Testis (tissue), 2 donors: ENCODE measurements at regions not wholly inside any gene's neighbourhood (a gene's known extent, or its start where the extent isn't known, plus 50 kb on each side); places are given as distances from the start of the nearest gene placed in this dataset.

ENCODE experiments used
- DNase-seq: peaks from one replicate; pipeline ENCODE4 v3.0.0-alpha.2; 2019
- H3K27ac ChIP-seq, 2 donors: fragments of 200-600 bp; sonication (generic); one replicate each; pipeline ENCODE4 v1.5.1; 2019
- H3K27me3 ChIP-seq: fragments of 200-600 bp; sonication (generic); one replicate; pipeline ENCODE4 v1.5.1; 2019
- H3K36me3 ChIP-seq: fragments of 200-600 bp; sonication (generic); one replicate; pipeline ENCODE4 v1.5.1; 2017; ENCODE audit warnings: low read depth; ENCODE audit errors: missing control alignments
- H3K4me1 ChIP-seq: fragments of 200-600 bp; sonication (generic); one replicate; pipeline ENCODE4 v1.5.1; 2019
- H3K4me3 ChIP-seq, 2 donors: fragments of 200-600 bp; sonication (generic); one replicate each; pipeline ENCODE4 v1.5.1; 2017 to 2019
- H3K9me3 ChIP-seq: fragments of 200-600 bp; sonication (generic); one replicate; pipeline ENCODE4 v1.5.1; 2017
- POLR2A ChIP-seq: fragments of 450-650 bp; IDR thresholded peaks from one replicate; pipeline ENCODE4 v1.6.1; 2017; ENCODE audit warnings: antibody characterized with exemption, mild to moderate bottlenecking, moderate library complexity
- WGBS, 2 donors: methylation state at CpG; one replicate each; pipeline ENCODE4 v1.1.5; 2018; 5-methylcytosine and 5-hydroxymethylcytosine counted together
- intact Hi-C: fragments of 100-400 bp; cut with DNase I; formaldehyde crosslinking; loops from one replicate; pipeline ENCODE4 v1.15.1; 2023; ENCODE audit warnings: low total_unique reads
- TF ChIP-seq, protein P1 (sequence below), 3 experiments: fragments of 450-650 bp in 2 of 3; fragments of 200-600 bp in 1 of 3; sonication (generic) in 1 of 3; IDR thresholded peaks; one replicate each; pipeline ENCODE4 v1.5.1; 2016 to 2019; ENCODE audit warnings: antibody characterized with exemption in 3 of 3, mild to moderate bottlenecking in 2 of 3, moderate library complexity in 1 of 3

GRCh38 chr10:88062798-88063472 is 199.5 kb downstream of the PTEN start:
- H3K36me3 ChIP-seq = no peaks in the 10 kb centered on the region
- H3K27me3 ChIP-seq = no peaks in the 10 kb centered on the region
- peaks cover 15% of the 10 kb centered on the region for H3K4me1 ChIP-seq
- no peak for DNase-seq
- H3K27ac ChIP-seq = peak overlapping the region in 1 of 2 donors; percentile 69
- intact Hi-C loops = no loop called here
- TF ChIP-seq, protein P1, sequence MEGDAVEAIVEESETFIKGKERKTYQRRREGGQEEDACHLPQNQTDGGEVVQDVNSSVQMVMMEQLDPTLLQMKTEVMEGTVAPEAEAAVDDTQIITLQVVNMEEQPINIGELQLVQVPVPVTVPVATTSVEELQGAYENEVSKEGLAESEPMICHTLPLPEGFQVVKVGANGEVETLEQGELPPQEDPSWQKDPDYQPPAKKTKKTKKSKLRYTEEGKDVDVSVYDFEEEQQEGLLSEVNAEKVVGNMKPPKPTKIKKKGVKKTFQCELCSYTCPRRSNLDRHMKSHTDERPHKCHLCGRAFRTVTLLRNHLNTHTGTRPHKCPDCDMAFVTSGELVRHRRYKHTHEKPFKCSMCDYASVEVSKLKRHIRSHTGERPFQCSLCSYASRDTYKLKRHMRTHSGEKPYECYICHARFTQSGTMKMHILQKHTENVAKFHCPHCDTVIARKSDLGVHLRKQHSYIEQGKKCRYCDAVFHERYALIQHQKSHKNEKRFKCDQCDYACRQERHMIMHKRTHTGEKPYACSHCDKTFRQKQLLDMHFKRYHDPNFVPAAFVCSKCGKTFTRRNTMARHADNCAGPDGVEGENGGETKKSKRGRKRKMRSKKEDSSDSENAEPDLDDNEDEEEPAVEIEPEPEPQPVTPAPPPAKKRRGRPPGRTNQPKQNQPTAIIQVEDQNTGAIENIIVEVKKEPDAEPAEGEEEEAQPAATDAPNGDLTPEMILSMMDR (IDR thresholded peaks at IDR 0.05) = no peak
- TF ChIP-seq POLR2A = no peak
- H3K4me3 ChIP-seq = no peak overlapping the region
- H3K9me3 ChIP-seq = no peaks in the 10 kb centered on the region
- WGBS, 2 donors = 30 to 44% methylated on average over 4 of the region's 4 CpGs

DNA sequence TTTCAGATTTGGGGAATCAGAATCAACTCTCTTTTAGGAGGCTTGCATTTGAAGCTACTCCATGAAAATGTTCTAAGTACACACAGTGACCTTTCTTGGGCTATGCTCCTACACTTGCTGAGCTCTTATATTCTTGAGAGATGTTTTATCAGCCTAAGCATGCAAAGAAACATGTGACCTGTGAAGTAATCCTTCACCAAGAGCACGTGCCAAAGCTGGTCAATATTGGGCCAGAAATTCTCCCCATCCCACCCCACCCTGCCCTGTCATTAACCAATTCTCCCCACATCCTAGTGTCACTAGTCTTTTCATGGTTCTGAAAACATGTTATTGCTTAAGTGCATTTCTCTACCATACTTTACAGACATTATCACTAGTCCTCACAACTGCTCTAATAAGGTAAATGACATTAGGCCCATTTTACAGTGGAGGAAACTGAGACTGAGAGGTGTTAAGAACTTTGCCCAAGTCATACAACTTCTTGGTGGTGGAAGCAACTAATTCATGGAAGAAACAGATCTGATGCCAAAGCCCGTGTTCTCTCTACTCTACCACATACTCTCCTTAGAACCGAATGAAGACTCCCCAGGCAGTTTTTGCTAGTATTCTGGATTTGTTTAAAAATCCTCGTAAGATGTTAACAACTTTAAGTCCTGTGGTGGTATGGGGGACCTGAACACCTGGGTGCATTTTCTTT is 200.6 kb downstream of the PTEN start:
- H3K4me3 ChIP-seq = no peak overlapping the region
- peaks cover 15% of the 10 kb centered on the region for H3K4me1 ChIP-seq
- intact Hi-C loops = no loop called here
- no peaks in the 10 kb centered on the region for H3K36me3 ChIP-seq
- no peaks in the 10 kb centered on the region for H3K27me3 ChIP-seq
- H3K27ac ChIP-seq = no peak overlapping the region
- DNase-seq = no peak
- TF ChIP-seq, protein P1 (IDR thresholded peaks at IDR 0.05) = no peak
- TF ChIP-seq POLR2A = no peak
- 49 to 50% methylated on average over 4 of the region's 4 CpGs for WGBS, 2 donors
- H3K9me3 ChIP-seq = no peaks in the 10 kb centered on the region

- H3K4me1 ChIP-seq = peaks cover 15% of the 10 kb centered on the region
- no peak for TF ChIP-seq POLR2A
- TF ChIP-seq, protein P1 (IDR thresholded peaks at IDR 0.05) = no peak
- DNase-seq = peak; percentile 32
- no peaks in the 10 kb centered on the region for H3K36me3 ChIP-seq
- H3K4me3 ChIP-seq = no peak overlapping the region
- no peaks in the 10 kb centered on the region for H3K9me3 ChIP-seq
- intact Hi-C loops = no loop called here
- H3K27ac ChIP-seq = no peak overlapping the region
- WGBS, 2 donors = 83 to 87% methylated on average over 5 of the region's 5 CpGs
- no peaks in the 10 kb centered on the region for H3K27me3 ChIP-seq
These were observed 201.4 kb downstream of the PTEN start for GRCh38 chr10:88064608-88065382.

- peaks cover 15% of the 10 kb centered on the region for H3K4me1 ChIP-seq
- H3K27me3 ChIP-seq = no peaks in the 10 kb centered on the region
- WGBS, 2 donors = 88 to 92% methylated on average over 5 of the region's 5 CpGs
- intact Hi-C loops = no loop called here
- no peaks in the 10 kb centered on the region for H3K9me3 ChIP-seq
- H3K4me3 ChIP-seq = no peak overlapping the region
- no peak overlapping the region for H3K27ac ChIP-seq
- TF ChIP-seq, protein P1 (IDR thresholded peaks at IDR 0.05) = no peak
- no peak for TF ChIP-seq POLR2A
- DNase-seq = no peak
- H3K36me3 ChIP-seq = no peaks in the 10 kb centered on the region
These were observed 202.1 kb downstream of the PTEN start for GRCh38 chr10:88065383-88066049.
